GM19035 (cell line): ENCODE measurements at regions not wholly inside any gene's neighbourhood (a gene's known extent, or its start where the extent isn't known, plus 50 kb on each side); places are given as distances from the start of the nearest gene placed in this dataset.

ENCODE experiments used
- ATAC-seq: cut with Tn5 transposase; IDR thresholded peaks from one replicate; pipeline ENCODE4 v1.9.1; 2021; ENCODE audit not compliant: unreplicated experiment

GRCh38 chr5:74428876-74429275, 211.7 kb downstream of the ENC1 start:
- ATAC-seq: no peak

DNA sequence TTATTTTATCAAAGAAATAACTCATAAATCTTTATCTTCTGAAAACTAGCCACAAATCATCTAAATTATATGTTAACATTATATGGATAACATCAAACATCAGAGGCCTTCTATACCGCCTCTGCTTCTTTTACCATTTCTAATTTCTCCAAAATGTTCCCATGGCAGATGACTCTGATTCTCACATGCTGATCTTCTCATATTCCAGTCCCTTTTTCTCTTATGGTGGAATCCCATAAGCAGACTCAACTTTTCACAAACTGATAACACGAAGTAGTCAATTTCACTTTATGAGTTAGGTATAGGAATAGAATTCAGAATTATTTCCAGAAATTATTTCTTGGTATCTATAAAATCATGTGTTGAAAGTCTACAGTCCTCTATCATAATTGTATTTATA, 212.3 kb downstream of the ENC1 start:
- no peak for ATAC-seq

DNA sequence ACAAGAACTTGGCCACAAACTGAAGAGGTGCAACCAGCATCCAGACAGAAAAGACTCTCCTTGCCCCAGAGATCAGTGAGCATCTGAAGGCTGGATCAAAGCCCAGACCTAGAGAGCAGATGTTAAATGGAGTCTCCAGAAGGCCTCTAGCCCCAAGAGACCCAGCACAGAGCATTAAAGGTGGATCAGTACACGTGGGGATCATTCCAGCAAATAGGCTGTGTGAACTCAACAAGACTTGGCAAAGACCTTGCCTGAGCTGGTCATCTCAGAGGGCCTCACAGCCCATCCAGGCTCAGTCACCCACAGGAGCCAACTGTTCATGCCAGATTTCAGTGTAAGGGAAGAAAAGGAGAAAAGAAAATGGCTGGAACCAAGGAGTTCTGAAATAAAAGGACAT, 214.0 kb downstream of the ENC1 start:
- no peak for ATAC-seq

- no peak for ATAC-seq
Observed at GRCh38 chr5:74424162-74424868, 216.2 kb downstream of the ENC1 start.

- ATAC-seq: no peak
Observed at GRCh38 chr5:74423383-74423782, 217.1 kb downstream of the ENC1 start.

- ATAC-seq: no peak
Observed at GRCh38 chr5:74422671-74423070, 217.9 kb downstream of the ENC1 start.

- no peak for ATAC-seq
Observed at GRCh38 chr5:74422030-74422429, 218.5 kb downstream of the ENC1 start.

- no peak for ATAC-seq
Observed at GRCh38 chr5:74421377-74421776, 219.2 kb downstream of the ENC1 start.

GRCh38 chr5:74420947-74421346, 219.6 kb downstream of the ENC1 start:
- ATAC-seq: no peak

DNA sequence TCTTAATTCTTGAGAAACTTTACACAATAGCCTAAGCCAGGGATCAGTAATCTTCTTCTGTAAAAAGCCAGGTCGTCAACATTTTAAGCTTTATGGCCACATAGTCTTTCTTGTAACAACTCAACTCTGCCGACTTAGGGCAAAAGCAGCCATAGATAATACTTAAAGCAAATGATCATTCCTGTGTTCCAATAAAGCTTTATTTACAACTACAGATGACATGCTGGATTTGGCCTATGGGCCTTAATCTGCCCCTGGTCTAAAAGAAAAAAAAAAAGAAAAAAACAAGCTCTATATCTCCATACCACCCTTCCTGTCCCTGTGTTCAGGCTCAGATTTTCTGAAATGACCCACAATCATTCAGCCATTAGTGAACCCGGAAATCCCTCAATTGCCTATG, 220.3 kb downstream of the ENC1 start:
- ATAC-seq: no peak

GRCh38 chr5:74419468-74419867, 221.1 kb downstream of the ENC1 start:
- no peak for ATAC-seq

- ATAC-seq: no peak
Observed at GRCh38 chr5:74418709-74419108, 221.8 kb downstream of the ENC1 start.

GRCh38 chr5:74418261-74418660, 222.3 kb downstream of the ENC1 start:
- ATAC-seq: no peak

DNA sequence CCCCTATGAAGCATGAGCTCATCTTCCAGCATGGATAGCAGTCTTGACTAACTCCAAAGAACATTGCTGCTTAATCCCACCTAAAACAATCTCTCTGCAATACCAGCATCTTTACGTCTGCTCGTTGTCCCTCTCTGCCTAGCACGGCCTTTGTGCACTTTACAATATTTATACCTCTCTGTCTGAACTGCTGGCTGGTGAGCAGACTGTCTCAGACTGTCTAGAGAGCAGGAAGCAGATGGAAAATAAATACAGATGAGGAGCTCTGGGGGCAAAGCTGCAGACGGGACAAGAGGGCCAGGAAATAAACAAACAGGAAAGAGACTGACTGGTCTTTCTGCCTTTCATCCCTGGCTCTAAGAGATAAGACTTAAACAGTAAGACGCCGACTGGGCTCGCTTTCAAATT, 224.8 kb downstream of the ENC1 start:
- ATAC-seq: no peak

GRCh38 chr5:74414228-74414627, 226.3 kb downstream of the ENC1 start:
- no peak for ATAC-seq

DNA sequence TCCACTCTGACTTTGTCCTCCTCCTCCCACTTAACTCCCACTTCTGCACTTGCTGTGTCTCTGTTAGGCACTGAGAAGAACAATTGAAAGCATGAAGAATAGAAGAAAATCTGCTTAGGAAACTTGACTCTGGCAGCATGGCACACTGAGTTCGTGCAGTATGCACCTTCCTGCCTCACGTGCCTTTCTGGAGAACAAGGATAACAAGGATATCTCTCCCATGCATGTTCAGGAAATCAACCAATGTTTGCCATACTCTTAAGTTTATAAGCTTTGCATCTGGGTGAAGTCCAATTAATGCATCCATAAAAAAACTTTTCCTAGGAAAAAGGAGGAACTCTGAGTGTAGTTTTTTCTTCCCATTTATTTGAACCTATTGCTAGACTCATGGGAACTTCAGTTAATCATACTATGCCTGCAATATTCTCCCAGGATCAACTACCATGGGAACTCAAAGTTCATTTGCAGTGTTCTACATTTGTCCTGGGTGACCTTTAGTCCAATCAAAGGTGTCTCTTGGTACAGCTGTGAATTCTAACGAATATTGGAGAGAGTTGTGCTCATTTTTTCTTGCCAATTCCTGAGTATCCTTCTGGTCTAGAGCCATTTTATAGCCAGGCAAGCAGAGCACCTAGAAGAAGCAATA, 227.0 kb downstream of the ENC1 start:
- no peak for ATAC-seq

- ATAC-seq: no peak
Observed at GRCh38 chr5:74412066-74412465, 228.5 kb downstream of the ENC1 start.

GRCh38 chr5:74409712-74410111, 230.8 kb downstream of the ENC1 start:
- ATAC-seq: no peak

DNA sequence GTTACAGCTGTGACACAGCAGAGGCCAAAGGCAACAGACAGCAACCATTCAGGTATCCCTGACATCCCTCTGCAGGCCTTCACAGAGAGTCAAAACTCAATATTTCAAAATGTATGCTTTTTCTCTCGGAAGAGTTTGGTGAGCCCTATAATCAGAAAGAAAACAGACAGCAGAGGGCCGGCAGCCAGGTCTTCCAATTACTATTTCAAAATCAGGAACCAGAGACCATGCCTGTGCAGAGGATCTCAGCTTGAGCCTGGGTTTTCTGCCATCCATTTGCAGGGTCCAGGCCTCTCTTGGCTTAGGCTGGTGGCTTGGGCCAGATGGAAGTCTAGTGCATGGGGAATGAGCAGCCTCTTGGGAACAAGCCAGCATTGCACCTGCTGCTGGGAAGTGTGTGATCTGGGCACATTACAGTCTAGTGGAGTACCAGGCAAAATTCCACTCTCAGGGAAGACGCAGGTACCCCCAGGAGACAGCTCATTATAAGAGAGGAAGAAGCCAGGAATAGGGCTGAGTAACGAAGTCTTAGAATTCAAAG, 231.3 kb downstream of the ENC1 start:
- ATAC-seq: no peak

DNA sequence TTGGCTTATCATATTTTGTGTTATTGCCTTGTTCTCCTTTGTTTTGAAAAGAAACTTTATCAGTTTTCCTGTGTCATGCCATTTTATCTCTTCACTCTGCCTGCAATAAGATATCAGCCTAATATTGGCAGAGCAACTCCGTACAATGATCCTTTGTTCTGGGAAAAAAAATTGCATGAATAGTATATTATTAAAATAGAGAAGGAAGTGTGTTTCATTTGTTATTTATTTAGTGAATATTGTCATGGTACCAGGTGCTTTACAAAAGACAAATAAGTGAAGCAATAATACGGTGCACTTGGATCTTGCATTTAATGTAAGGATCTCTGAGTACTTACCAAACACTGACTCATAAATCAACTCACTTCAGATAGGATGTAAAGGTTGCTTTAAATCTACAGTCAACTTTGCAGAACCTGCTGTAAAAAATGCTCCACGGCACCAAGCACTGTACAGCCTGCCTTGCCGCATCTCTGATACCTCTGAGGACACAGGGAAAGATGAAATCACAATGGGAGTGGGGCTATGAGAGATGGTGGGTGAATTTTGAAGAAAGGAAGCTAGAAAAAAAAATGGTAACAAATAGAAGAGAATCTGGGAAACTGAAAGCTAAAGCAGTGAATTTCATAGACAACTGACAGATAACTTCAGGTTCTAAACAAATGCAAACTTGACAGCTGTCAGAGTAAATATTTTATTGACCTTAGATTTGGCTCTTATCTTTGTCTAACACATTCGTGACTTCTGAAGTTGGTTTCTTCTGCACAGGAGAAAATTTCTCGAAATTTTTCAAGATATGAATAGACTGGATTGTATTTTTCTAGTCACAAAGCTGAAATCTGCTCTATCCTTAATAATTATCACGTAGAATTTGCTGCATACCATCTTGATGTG, 232.1 kb downstream of the ENC1 start:
- ATAC-seq: no peak

DNA sequence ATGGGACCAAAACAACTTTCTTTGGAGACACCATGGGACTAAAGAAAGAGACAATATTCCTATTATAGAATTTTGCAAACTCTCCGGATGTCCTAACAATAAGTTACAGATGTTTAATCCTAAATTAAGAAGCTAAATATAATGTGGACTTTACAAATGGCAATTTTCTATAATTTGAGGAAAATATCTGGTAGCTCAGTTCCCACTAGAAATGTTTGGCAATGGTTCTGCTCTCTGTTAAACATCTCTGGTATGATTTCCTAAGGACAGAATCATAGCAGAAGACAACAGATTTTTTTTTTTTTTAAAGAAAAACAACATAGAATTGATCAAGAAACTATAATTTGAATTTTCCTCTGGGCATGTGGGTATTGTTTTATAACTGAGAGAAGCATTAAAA, 232.8 kb downstream of the ENC1 start:
- no peak for ATAC-seq

GRCh38 chr5:74406844-74407243, 233.7 kb downstream of the ENC1 start:
- ATAC-seq: no peak
